GM12878 (cell line): ENCODE measurements at regions not wholly inside any gene's neighbourhood (a gene's known extent, or its start where the extent isn't known, plus 50 kb on each side); places are given as distances from the start of the nearest gene placed in this dataset.

Source experiments
- ATAC-seq: fragments of 200-7000 bp; cut with Tn5 transposase; 3 replicates; pipeline ENCODE4 v1.9.1; 2020; ENCODE audit warnings: mild to moderate bottlenecking, moderate library complexity
- BruUV-seq: library from RNA; stranded (reverse); fragments of 400-500 nt; replicated peaks from 2 replicates; lab custom pipeline; 2021; lab: Mats Ljungman, UMichigan
- CTCF ChIA-PET: fragments of 300-600 bp; sonication (Branson Sonifier 250); formaldehyde crosslinking; extraction: SDS; loops from one replicate; lab custom pipeline; 2021; ENCODE audit warnings: inconsistent platforms; lab: Yijun Ruan, JAX
- POLR2A ChIA-PET: fragments of 350-600 bp; formaldehyde crosslinking; extraction: SDS; loops from one replicate; lab custom pipeline; 2021; ENCODE audit warnings: inconsistent platforms; lab: Charles Lee
- RAD21 ChIA-PET: fragments of 300-600 bp; sonication (Branson Sonifier 250); formaldehyde crosslinking; loops from one replicate; lab custom pipeline; 2023; ENCODE audit warnings: antibody characterized with exemption; ENCODE audit not compliant: unreplicated experiment; lab: Charles Lee
- SMC1A ChIA-PET: fragments of 300-600 bp; sonication (Branson Sonifier 250); formaldehyde crosslinking; loops from one replicate; lab custom pipeline; 2023; ENCODE audit not compliant: unreplicated experiment, uncharacterized antibody; lab: Charles Lee
- DNase-seq: peaks from one replicate; pipeline ENCODE4 v3.0.0-alpha.2; 2011; ENCODE audit warnings: low read depth, low spot score
- FAIRE-seq: peaks from 3 replicates; lab custom pipeline; 2011; peaks lifted over from hg19 to GRCh38; lab: Jason Lieb, UNC
- H2AFZ ChIP-seq: 2 replicates; pipeline ENCODE4 v1.6.0; 2011; ENCODE audit warnings: low read depth, low read length, control low read depth; ENCODE audit not compliant: control insufficient read depth
- H3K27ac ChIP-seq: 2 replicates; pipeline ENCODE4 v1.5.1; 2011; ENCODE audit warnings: control low read depth; ENCODE audit not compliant: control insufficient read depth, insufficient read depth
- H3K27me3 ChIP-seq, 2 experiments: replicated peaks in 1 of 2; 2 replicates each; pipeline versions ENCODE4 v1.6.0 to v1.6.1; 2011; ENCODE audit warnings: low read length in 1 of 2; ENCODE audit not compliant: control insufficient read depth in 2 of 2, insufficient read depth in 2 of 2
- H3K36me3 ChIP-seq, 2 experiments: 2 replicates each; pipeline ENCODE4 v1.5.1; 2011; ENCODE audit warnings: low read length in 1 of 2; ENCODE audit not compliant: control insufficient read depth in 2 of 2, insufficient read depth in 2 of 2
- H3K4me1 ChIP-seq: 2 replicates; pipeline ENCODE4 v1.6.1; 2011; ENCODE audit warnings: mild to moderate bottlenecking, low read length, moderate library complexity, mixed read lengths; ENCODE audit not compliant: control insufficient read depth, insufficient read depth
- H3K4me2 ChIP-seq: 2 replicates; pipeline ENCODE4 v1.6.0; 2011; ENCODE audit warnings: control low read depth; ENCODE audit not compliant: control insufficient read depth, insufficient read depth
- H3K4me3 ChIP-seq: fragments of 200-600 bp; sonication (generic); 2 replicates; pipeline ENCODE4 v1.5.1; 2016
- H3K79me2 ChIP-seq: 2 replicates; pipeline ENCODE4 v1.6.0; 2011; ENCODE audit warnings: low read length; ENCODE audit not compliant: control insufficient read depth, insufficient read depth
- H3K9ac ChIP-seq: 2 replicates; pipeline ENCODE4 v1.8.0; 2011; ENCODE audit warnings: low read length, control low read depth, mixed read lengths; ENCODE audit not compliant: control insufficient read depth, insufficient read depth
- H3K9me3 ChIP-seq: replicated peaks from 3 replicates; pipeline ENCODE4 v1.5.1; 2011; ENCODE audit warnings: mild to moderate bottlenecking, low read length; ENCODE audit not compliant: control insufficient read depth, insufficient read depth
- H4K20me1 ChIP-seq: 2 replicates; pipeline ENCODE4 v1.6.0; 2011; ENCODE audit not compliant: control insufficient read depth, insufficient read depth
- IKZF2 ChIP-seq, 2 experiments: fragments of 450-650 bp; IDR thresholded peaks; 2 replicates each; pipeline ENCODE4 v1.6.1; 2017; ENCODE audit warnings: mild to moderate bottlenecking in 2 of 2, moderate library complexity in 2 of 2
- JUND ChIP-seq: IDR thresholded peaks from 2 replicates; pipeline ENCODE4 v1.6.1; 2012; ENCODE audit warnings: low read depth, mild to moderate bottlenecking, low read length, improper control_type of control experiment, moderate library complexity
- MTA3 ChIP-seq: IDR thresholded peaks from 2 replicates; pipeline ENCODE4 v1.6.1; 2012; ENCODE audit warnings: low read length, inconsistent platforms, borderline replicate concordance
- MYB ChIP-seq: fragments of 150-350 bp; IDR thresholded peaks from 2 replicates; pipeline ENCODE4 v1.6.1; 2014; ENCODE audit warnings: mild to moderate bottlenecking, low read depth, low read length, borderline replicate concordance
- NFYA ChIP-seq: IDR thresholded peaks from 2 replicates; pipeline ENCODE4 v1.6.1; 2011; ENCODE audit warnings: low read depth, mild to moderate bottlenecking, low read length, improper control_type of control experiment, borderline replicate concordance
- NR2C2 ChIP-seq: IDR thresholded peaks from 2 replicates; pipeline ENCODE4 v1.6.1; 2011; ENCODE audit warnings: borderline replicate concordance, low read depth; ENCODE audit not compliant: control insufficient read depth, insufficient read length
- RAD21 ChIP-seq: IDR thresholded peaks from 2 replicates; pipeline ENCODE4 v1.6.1; 2011; ENCODE audit warnings: mild to moderate bottlenecking, low read depth, low read length, moderate library complexity; ENCODE audit not compliant: insufficient read depth
- RAD51 ChIP-seq: fragments of 450-650 bp; IDR thresholded peaks from 2 replicates; pipeline ENCODE4 v1.6.1; 2016; ENCODE audit warnings: moderate library complexity, mild to moderate bottlenecking, inconsistent platforms
- SIX5 ChIP-seq: IDR thresholded peaks from 2 replicates; pipeline ENCODE4 v1.6.1; 2011; ENCODE audit warnings: mild to moderate bottlenecking, low read depth, low read length, moderate library complexity; ENCODE audit not compliant: severe bottlenecking
- TARDBP ChIP-seq: IDR thresholded peaks from 2 replicates; pipeline ENCODE4 v1.6.1; 2016; ENCODE audit warnings: borderline replicate concordance
- USF1 ChIP-seq: IDR thresholded peaks from 2 replicates; pipeline ENCODE4 v1.6.1; 2011; ENCODE audit warnings: borderline replicate concordance, low read depth, mild to moderate bottlenecking, moderate library complexity, mixed read lengths, low read length; ENCODE audit not compliant: insufficient read depth; ENCODE audit errors: extremely low read length
- YBX1 ChIP-seq: fragments of 450-650 bp; IDR thresholded peaks from 2 replicates; pipeline ENCODE4 v1.6.1; 2016; ENCODE audit warnings: antibody characterized with exemption
- ZNF24 ChIP-seq: fragments of 450-650 bp; IDR thresholded peaks from 2 replicates; pipeline ENCODE4 v1.6.1; 2017; ENCODE audit warnings: antibody characterized with exemption, mild to moderate bottlenecking
- ZNF622 ChIP-seq: fragments of 450-650 bp; IDR thresholded peaks from 2 replicates; pipeline ENCODE4 v1.6.1; 2017; ENCODE audit warnings: mild to moderate bottlenecking, inconsistent platforms
- ZNF687 ChIP-seq: fragments of 450-650 bp; IDR thresholded peaks from 2 replicates; pipeline ENCODE4 v1.6.1; 2017; ENCODE audit warnings: mild to moderate bottlenecking, moderate library complexity
- WGBS: methylation state at CpG from one replicate; pipeline ENCODE4 v1.1.6; 2016; ENCODE audit warnings: low lambda C conversion rate; ENCODE audit not compliant: insufficient replicate concordance, insufficient coverage; ENCODE audit errors: missing lambda C conversion rate; 5-methylcytosine and 5-hydroxymethylcytosine counted together
- in situ Hi-C: fragments of 300-500 bp; cut with MboI; formaldehyde crosslinking; loops from 9 replicates; pipeline ENCODE4 v1.14.3; 2018; ENCODE audit warnings: mixed read lengths
- intact Hi-C: fragments of 100-400 bp; cut with micrococcal nuclease; formaldehyde crosslinking; loops from one replicate; pipeline ENCODE4 v1.14.2; 2022; ENCODE audit not compliant: unreplicated experiment
- TF ChIP-seq, protein P1 (sequence below): IDR thresholded peaks from 2 replicates; pipeline ENCODE4 v1.6.1; 2011; ENCODE audit warnings: borderline replicate concordance, low read depth, mild to moderate bottlenecking, moderate library complexity, low read length; ENCODE audit not compliant: insufficient read depth, poor library complexity, severe bottlenecking
- TF ChIP-seq, protein P2 (sequence below): fragments of 450-650 bp; IDR thresholded peaks from 2 replicates; pipeline ENCODE4 v1.6.1; 2017; ENCODE audit warnings: mild to moderate bottlenecking, low read depth, inconsistent platforms; ENCODE audit not compliant: poor library complexity, severe bottlenecking

GRCh38 chr16:76123966-76124365 is 153.2 kb upstream of the CNTNAP4 start:
- no peak for FAIRE-seq
- 64% methylated on average over 3 of the region's 3 CpGs for WGBS

More at GRCh38 chr16:76123966-76124365, 153.2 kb upstream of the CNTNAP4 start:
- no peaks in the 10 kb centered on the region for H3K27me3 ChIP-seq
- ChIA-PET CTCF (no interaction called here), POLR2A (no interaction called here), RAD21 (no interaction called here), SMC1A (interaction anchor here (0.8 kb wide), 1 partner anchor 19 kb away, joined by 3 read pairs; no protein-coding TSS in a partner anchor)
- DNase-seq (no peak), ATAC-seq (no peak)
- no peak overlapping the region for H3K4me2 ChIP-seq
- no peak overlapping the region for H3K4me3 ChIP-seq
- intact Hi-C loops: no loop called here
- no peak overlapping the region for H2AFZ ChIP-seq
- H3K9ac ChIP-seq: no peak overlapping the region
- no TSS peak for BruUV-seq
- H3K36me3 ChIP-seq: no peaks in the 10 kb centered on the region
- in situ Hi-C loops: no loop called here
- no peaks in the 10 kb centered on the region for H4K20me1 ChIP-seq
- no peaks in the 10 kb centered on the region for H3K9me3 ChIP-seq
- TF ChIP-seq YBX1 (no peak), TARDBP (no peak), RAD21 (no peak), MTA3 (no peak), NR2C2 (no peak), ZNF687 (no peak), ZNF24 (no peak), IKZF2 (IDR thresholded peaks at IDR 0.05) (no peak), SIX5 (no peak), USF1 (no peak), NFYA (no peak), ZNF622 (no peak), JUND (no peak), MYB (no peak), RAD51 (no peak)
- TF ChIP-seq, protein P1, sequence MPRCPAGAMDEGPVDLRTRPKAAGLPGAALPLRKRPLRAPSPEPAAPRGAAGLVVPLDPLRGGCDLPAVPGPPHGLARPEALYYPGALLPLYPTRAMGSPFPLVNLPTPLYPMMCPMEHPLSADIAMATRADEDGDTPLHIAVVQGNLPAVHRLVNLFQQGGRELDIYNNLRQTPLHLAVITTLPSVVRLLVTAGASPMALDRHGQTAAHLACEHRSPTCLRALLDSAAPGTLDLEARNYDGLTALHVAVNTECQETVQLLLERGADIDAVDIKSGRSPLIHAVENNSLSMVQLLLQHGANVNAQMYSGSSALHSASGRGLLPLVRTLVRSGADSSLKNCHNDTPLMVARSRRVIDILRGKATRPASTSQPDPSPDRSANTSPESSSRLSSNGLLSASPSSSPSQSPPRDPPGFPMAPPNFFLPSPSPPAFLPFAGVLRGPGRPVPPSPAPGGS: no peak
- TF ChIP-seq, protein P2, sequence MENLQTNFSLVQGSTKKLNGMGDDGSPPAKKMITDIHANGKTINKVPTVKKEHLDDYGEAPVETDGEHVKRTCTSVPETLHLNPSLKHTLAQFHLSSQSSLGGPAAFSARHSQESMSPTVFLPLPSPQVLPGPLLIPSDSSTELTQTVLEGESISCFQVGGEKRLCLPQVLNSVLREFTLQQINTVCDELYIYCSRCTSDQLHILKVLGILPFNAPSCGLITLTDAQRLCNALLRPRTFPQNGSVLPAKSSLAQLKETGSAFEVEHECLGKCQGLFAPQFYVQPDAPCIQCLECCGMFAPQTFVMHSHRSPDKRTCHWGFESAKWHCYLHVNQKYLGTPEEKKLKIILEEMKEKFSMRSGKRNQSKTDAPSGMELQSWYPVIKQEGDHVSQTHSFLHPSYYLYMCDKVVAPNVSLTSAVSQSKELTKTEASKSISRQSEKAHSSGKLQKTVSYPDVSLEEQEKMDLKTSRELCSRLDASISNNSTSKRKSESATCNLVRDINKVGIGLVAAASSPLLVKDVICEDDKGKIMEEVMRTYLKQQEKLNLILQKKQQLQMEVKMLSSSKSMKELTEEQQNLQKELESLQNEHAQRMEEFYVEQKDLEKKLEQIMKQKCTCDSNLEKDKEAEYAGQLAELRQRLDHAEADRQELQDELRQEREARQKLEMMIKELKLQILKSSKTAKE: no peak
- H3K79me2 ChIP-seq: no peaks in the 10 kb centered on the region
- no peaks in the 10 kb centered on the region for H3K4me1 ChIP-seq
- H3K27ac ChIP-seq: no peak overlapping the region
